A673 (cell line): ENCODE measurements at regions not wholly inside any gene's neighbourhood (a gene's known extent, or its start where the extent isn't known, plus 50 kb on each side); places are given as distances from the start of the nearest gene placed in this dataset.

ENCODE experiments used
- BruUV-seq: library from RNA; stranded (reverse); fragments of 400-500 nt; replicated peaks from 2 replicates; lab custom pipeline; 2021; lab: Mats Ljungman, UMichigan
- CTCF ChIA-PET: fragments of 300-600 bp; sonication (Branson Sonifier 250); formaldehyde crosslinking; loops from one replicate; lab custom pipeline; 2022; ENCODE audit warnings: antibody characterized with exemption; lab: Charles Lee
- POLR2A ChIA-PET: fragments of 300-600 bp; sonication (Branson Sonifier 250); formaldehyde crosslinking; loops from one replicate; lab custom pipeline; 2022; ENCODE audit warnings: antibody characterized with exemption; ENCODE audit not compliant: low non-redundant PET; lab: Charles Lee
- DNase-seq: peaks from one replicate; pipeline ENCODE4 v3.0.0-alpha.2; 2015; ENCODE audit warnings: low spot score
- H3K27ac ChIP-seq: fragments of 200-600 bp; sonication (generic); 2 replicates; pipeline ENCODE4 v1.5.1; 2016; ENCODE audit warnings: mixed run types, low read depth, mild to moderate bottlenecking, mixed read lengths, antibody characterized with exemption, low read length; ENCODE audit not compliant: poor library complexity, severe bottlenecking
- H3K27me3 ChIP-seq: fragments of 200-600 bp; sonication (generic); replicated peaks from 2 replicates; pipeline ENCODE4 v1.6.1; 2017; ENCODE audit warnings: mixed run types, low read depth, mild to moderate bottlenecking, mixed read lengths, antibody characterized with exemption, low read length; ENCODE audit not compliant: insufficient read depth, poor library complexity
- H3K36me3 ChIP-seq: fragments of 200-600 bp; sonication (generic); 2 replicates; pipeline ENCODE4 v1.6.1; 2016; ENCODE audit warnings: mixed run types, mild to moderate bottlenecking, mixed read lengths, antibody characterized with exemption, low read length; ENCODE audit not compliant: insufficient read depth, poor library complexity, severe bottlenecking
- H3K4me1 ChIP-seq: fragments of 200-600 bp; sonication (generic); 2 replicates; pipeline ENCODE4 v1.6.1; 2017; ENCODE audit warnings: mixed run types, mild to moderate bottlenecking, mixed read lengths, antibody characterized with exemption, low read length; ENCODE audit not compliant: insufficient read depth, poor library complexity, severe bottlenecking
- H3K4me3 ChIP-seq: fragments of 200-600 bp; sonication (generic); 2 replicates; pipeline ENCODE4 v1.5.1; 2016; ENCODE audit warnings: low read depth, mixed run types, mild to moderate bottlenecking, mixed read lengths, low read length; ENCODE audit not compliant: poor library complexity, severe bottlenecking
- H3K9me3 ChIP-seq: fragments of 200-600 bp; sonication (generic); 2 replicates; pipeline ENCODE4 v1.6.1; 2016; ENCODE audit warnings: mixed run types, low read depth, mild to moderate bottlenecking, mixed read lengths, antibody characterized with exemption, low read length; ENCODE audit not compliant: poor library complexity, severe bottlenecking
- CTCF ChIP-seq: fragments of 300-800, 200-600 bp; sonication (generic); conservative IDR thresholded peaks from 2 replicates; pipeline ENCODE4 v1.5.1; 2017; ENCODE audit warnings: low read depth, mild to moderate bottlenecking, antibody characterized with exemption, low read length, moderate library complexity, mixed read lengths
- EZH2 ChIP-seq: fragments of 200-600 bp; sonication (generic); IDR thresholded peaks from 2 replicates; pipeline ENCODE4 v1.6.1; 2017; ENCODE audit warnings: borderline replicate concordance, low read depth, mild to moderate bottlenecking, mixed read lengths, antibody characterized with exemption, low read length; ENCODE audit not compliant: poor library complexity, severe bottlenecking
- intact Hi-C: fragments of 100-400 bp; cut with micrococcal nuclease; formaldehyde crosslinking; loops from one replicate; pipeline ENCODE4 v1.10.0; 2022; ENCODE audit not compliant: unreplicated experiment

GRCh38 chr4:79107014-79107413 lies 167.8 kb upstream of the PAQR3 start:
- ChIA-PET POLR2A (no interaction called here), CTCF (no interaction called here)
- BruUV-seq: no TSS peak
- H3K36me3 ChIP-seq: no peaks in the 10 kb centered on the region
- TF ChIP-seq CTCF: no peak
- no peak for TF ChIP-seq EZH2
- no peaks in the 10 kb centered on the region for H3K27me3 ChIP-seq
- no peak overlapping the region for H3K27ac ChIP-seq
- H3K4me3 ChIP-seq: no peak overlapping the region
- H3K9me3 ChIP-seq: no peaks in the 10 kb centered on the region
- no peak for DNase-seq
- no peaks in the 10 kb centered on the region for H3K4me1 ChIP-seq
- intact Hi-C loops: no loop called here

GRCh38 chr4:79088946-79089691 lies 149.9 kb upstream of the PAQR3 start:
- DNase-seq: no peak
- CTCF ChIA-PET: no interaction called here
- Histone ChIP-seq H3K36me3 (no peaks in the 10 kb centered on the region), H3K27ac (no peak overlapping the region), H3K4me1 (no peaks in the 10 kb centered on the region), H3K27me3 (no peaks in the 10 kb centered on the region), H3K4me3 (no peak overlapping the region), H3K9me3 (no peaks in the 10 kb centered on the region)
- POLR2A ChIA-PET: no interaction called here
- intact Hi-C loops: no loop called here
- no TSS peak for BruUV-seq
- TF ChIP-seq EZH2: no peak
- TF ChIP-seq CTCF: no peak

- H3K4me1 ChIP-seq: no peaks in the 10 kb centered on the region
- POLR2A ChIA-PET: no interaction called here
- H3K9me3 ChIP-seq: no peaks in the 10 kb centered on the region
- CTCF ChIA-PET: no interaction called here
- H3K4me3 ChIP-seq: no peak overlapping the region
- TF ChIP-seq EZH2: no peak
- intact Hi-C loops: no loop called here
- BruUV-seq: no TSS peak
- H3K27me3 ChIP-seq: no peaks in the 10 kb centered on the region
- no peak for DNase-seq
- no peaks in the 10 kb centered on the region for H3K36me3 ChIP-seq
- H3K27ac ChIP-seq: no peak overlapping the region
These were observed 147.8 kb upstream of the PAQR3 start for GRCh38 chr4:79087071-79087470.
